Skeletal muscle tissue (tissue), 3 donors: ENCODE measurements at regions not wholly inside any gene's neighbourhood (a gene's known extent, or its start where the extent isn't known, plus 50 kb on each side); places are given as distances from the start of the nearest gene placed in this dataset.
"Not testable (repeated sequence)": the region's sequence is repeated elsewhere in the genome, so short reads cannot be mapped to it uniquely, and the experiment has no call there.

Source experiments
- H3K27ac ChIP-seq: one replicate; pipeline ENCODE4 v1.7.0; 2013; ENCODE audit warnings: mild to moderate bottlenecking, low read depth, low read length, inconsistent platforms
- H3K27me3 ChIP-seq, 3 donors: one replicate each; pipeline ENCODE4 v1.7.0; 2013; ENCODE audit warnings: low read length in 3 of 3; ENCODE audit not compliant: control insufficient read depth in 3 of 3, insufficient read depth in 3 of 3
- H3K36me3 ChIP-seq, 3 donors: one replicate each; pipeline ENCODE4 v1.7.0; 2013; ENCODE audit warnings: low read length in 3 of 3; ENCODE audit not compliant: control insufficient read depth in 3 of 3, insufficient read depth in 3 of 3
- H3K4me1 ChIP-seq, 3 donors: one replicate each; pipeline ENCODE4 v1.7.0; 2013; ENCODE audit warnings: low read length in 3 of 3, mild to moderate bottlenecking in 3 of 3; ENCODE audit not compliant: control insufficient read depth in 3 of 3, insufficient read depth in 3 of 3
- H3K4me3 ChIP-seq, 3 donors: one replicate each; pipeline ENCODE4 v1.7.0; 2013; ENCODE audit warnings: low read length in 3 of 3
- H3K9ac ChIP-seq, 3 donors: one replicate each; pipeline ENCODE4 v1.7.0; 2013; ENCODE audit warnings: low read length in 3 of 3, mild to moderate bottlenecking in 3 of 3, moderate library complexity in 2 of 3, low read depth in 1 of 3
- H3K9me3 ChIP-seq, 3 donors: one replicate each; pipeline ENCODE4 v1.7.0; 2013; ENCODE audit warnings: low read length in 3 of 3; ENCODE audit not compliant: control insufficient read depth in 3 of 3
- donor health status: Osteomylitis.

DNA sequence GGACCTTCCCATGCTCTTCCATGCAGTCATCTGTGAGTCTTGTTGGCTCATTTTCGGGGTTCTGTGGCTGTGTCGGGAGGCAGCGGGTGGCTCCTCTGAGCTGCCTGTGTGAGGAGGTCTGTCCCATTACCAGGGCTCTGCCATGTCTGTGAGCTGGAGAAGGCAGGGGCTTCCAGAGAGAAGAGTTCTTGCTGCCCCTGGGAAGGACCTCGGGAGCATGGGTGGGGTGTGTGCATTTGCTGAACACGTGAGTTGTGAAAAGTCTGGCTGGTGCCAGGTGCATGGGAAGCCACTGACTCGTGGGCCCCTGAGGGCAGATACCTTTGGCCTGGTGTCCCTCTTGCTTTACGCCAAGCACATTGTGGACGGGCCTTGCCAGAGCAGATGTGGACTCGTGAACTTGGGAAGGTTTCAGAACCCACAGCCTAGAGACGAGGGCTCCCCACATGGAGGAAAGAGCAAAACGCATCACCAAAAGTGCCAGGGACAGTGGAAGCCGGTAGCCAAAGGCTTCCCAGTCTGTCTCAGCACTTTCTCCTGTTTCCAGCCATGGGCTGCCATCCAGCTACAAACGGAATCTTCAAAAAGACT is 1324.5 kb downstream of the BRD1 start:
- Histone ChIP-seq H3K27ac (no peak overlapping the region), H3K36me3 (no peaks in the 10 kb centered on the region), H3K4me1 (no peaks in the 10 kb centered on the region), H3K4me3 (no peak overlapping the region), H3K9me3 (no peaks in the 10 kb centered on the region), H3K9ac (no peak overlapping the region), H3K27me3 (peaks cover 7 to 34% (median 33%) of the 10 kb centered on the region in 3 donors)

DNA sequence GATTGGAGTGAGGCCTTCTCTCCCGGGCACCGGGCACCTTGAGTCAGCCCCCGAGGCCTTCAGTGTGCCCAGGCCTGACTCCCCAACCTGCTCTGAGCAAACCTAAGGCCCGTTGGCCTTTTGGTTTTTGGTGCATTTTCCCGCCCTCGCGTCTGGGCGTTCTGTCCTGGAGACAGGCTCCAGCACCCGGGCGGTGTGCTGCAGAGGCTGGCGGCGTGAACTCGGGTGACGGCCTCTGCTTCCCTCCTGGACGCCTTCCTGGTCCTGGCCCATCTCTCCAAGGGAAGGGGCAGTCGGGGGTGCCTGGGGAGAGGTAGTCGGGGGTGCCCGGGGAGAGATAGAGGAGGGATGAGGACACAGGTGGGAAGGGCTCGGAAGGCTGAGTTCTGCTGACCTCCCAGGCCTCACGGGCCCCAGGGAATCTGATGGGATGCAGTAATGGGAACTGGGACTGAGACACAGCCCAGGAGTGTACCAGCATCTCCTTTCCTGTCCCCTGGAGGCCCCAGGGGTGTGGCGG is 1326.4 kb downstream of the BRD1 start:
- Histone ChIP-seq H3K9me3 (no peaks in the 10 kb centered on the region), H3K27ac (no peak overlapping the region), H3K36me3 (no peaks in the 10 kb centered on the region), H3K4me3 (no peak overlapping the region), H3K9ac (no peak overlapping the region), H3K4me1 (no peaks in the 10 kb centered on the region), H3K27me3 (peaks cover 7 to 39% (median 32%) of the 10 kb centered on the region in 3 donors)

DNA sequence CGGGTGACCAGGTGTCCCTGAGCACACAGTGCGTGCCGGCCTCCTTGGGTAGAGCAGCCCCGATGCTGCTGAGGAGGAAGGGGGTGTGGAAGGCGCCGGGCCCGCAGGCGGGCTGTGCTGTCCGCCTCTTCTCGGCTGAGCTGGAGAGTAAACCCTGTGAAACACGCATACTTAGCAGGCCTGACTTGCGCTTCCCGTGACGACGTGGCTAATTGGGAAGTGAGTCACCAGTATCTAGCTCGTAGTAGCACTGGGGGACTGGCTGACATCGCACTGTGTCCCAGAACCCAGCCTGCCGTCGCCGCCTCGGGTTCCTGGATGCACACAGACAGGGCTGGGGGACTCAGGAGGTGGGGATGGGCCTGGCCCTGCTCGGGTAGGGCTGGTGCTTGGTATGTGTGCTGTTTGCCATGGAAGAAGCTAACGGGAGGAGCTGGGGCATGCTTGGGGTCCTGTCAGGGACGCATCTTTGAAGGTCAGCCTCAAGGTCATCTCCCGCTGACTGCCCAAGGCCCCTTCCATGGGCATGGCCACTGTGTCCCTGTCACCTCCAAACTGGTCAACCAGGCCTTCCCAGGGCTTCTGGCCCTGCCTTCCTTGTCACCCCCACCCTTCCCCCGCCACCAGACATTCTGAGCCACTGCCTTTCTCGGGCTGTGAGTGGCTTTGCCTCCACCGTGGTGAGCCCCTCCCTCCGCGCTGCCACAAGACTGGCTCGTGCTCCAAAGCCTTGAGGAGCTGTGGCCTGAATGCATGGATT is 1327.0 kb downstream of the BRD1 start:
- no peak overlapping the region for H3K4me3 ChIP-seq
- H3K9me3 ChIP-seq: no peaks in the 10 kb centered on the region
- H3K36me3 ChIP-seq: no peaks in the 10 kb centered on the region
- H3K9ac ChIP-seq: no peak overlapping the region
- H3K27me3 ChIP-seq: peaks cover 7 to 44% (median 35%) of the 10 kb centered on the region in 3 donors
- no peaks in the 10 kb centered on the region for H3K4me1 ChIP-seq
- no peak overlapping the region for H3K27ac ChIP-seq

DNA sequence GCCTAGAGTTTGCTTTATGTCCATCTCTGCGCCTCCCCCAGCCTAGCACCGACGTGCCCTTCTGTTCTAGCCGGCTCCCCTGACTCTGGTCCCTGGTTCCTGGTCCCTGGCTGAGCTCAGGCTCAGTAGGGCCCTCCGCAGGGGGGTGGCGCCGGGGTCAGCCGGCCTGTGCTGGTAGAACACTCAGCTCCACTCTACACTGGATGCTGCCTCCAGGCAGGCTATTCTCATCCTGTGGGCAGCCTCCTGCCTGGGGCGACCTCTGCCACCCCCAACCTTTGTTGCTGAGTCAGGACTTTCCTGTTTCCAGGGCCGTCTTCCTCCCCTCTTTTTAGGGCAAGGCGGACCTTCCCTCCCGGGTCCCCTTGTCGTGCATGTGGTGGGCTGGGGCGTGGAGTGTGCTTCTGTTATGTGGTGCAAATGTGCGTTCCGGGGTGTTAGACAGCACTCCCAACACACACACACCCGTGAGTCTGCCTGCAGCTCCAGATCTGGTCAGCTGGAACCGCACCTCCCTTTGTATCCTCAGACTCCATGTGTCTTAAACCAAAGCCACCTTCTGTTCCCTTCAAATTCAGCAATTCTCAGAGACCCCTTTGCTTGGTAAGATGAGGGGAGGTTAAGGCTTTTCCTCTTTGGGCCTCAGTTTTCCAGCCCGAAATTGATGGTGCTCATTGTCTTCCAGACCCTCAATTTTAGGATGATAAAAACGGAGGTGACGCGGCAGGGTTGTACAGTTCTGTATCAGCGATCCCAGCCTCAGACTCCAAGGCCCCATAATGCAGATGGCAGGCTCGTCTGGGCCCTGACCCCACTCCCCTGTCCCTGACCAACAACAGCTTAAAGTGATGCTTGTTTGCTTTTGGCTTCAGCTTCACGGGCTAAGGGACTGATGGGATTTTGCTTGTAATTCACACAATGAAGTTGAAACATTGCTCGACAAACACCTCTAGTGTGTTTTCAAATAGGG is 1327.9 kb downstream of the BRD1 start:
- peaks cover 7 to 41% (median 38%) of the 10 kb centered on the region in 3 donors for H3K27me3 ChIP-seq
- no peak overlapping the region for H3K27ac ChIP-seq
- no peak overlapping the region for H3K9ac ChIP-seq
- H3K4me1 ChIP-seq: no peaks in the 10 kb centered on the region
- no peaks in the 10 kb centered on the region for H3K9me3 ChIP-seq
- no peak overlapping the region for H3K4me3 ChIP-seq
- no peaks in the 10 kb centered on the region for H3K36me3 ChIP-seq

DNA sequence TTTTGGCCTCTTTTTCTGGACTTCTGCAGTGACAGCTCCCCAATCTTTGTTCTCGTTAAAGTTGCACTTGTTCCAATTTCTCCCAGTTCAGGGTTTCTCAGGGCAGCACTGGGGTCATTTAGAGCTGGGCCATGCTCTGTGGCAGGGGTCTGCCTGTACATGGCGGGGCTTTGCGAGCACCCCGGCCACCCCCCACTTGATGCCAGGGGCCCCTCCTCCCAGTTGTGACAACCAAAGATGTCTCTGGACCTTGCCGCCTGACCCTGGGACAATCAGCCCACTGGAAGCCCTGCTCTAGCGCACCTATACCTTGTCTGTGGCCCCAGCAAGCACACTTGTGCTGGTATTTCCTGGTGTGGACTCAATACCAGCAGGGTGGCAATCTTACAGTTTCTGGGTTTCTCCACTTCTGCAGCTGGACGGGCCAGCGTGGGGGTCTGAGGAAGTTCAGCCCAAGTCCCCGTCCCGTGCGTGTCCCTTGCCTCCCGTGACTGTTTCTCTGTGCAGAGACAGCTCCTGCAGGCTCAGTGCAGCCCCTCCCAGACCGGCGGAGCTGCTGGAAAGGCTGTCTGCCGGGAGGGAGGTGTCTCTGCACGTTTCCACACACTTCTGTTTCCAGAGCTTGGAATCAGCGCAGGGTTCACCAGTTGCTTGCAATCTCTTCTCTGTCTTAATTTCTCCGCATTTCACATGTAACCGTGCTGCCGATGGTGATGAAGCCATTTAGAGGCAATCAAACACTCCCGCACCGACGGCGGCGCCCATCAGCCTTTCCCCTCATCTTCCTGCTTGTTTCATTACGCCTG is 1328.9 kb downstream of the BRD1 start:
- Histone ChIP-seq H3K9me3 (no peaks in the 10 kb centered on the region), H3K27ac (no peak overlapping the region), H3K27me3 (peaks cover 7 to 40% (median 35%) of the 10 kb centered on the region in 3 donors), H3K4me3 (no peak overlapping the region), H3K9ac (no peak overlapping the region), H3K36me3 (no peaks in the 10 kb centered on the region), H3K4me1 (no peaks in the 10 kb centered on the region)

DNA sequence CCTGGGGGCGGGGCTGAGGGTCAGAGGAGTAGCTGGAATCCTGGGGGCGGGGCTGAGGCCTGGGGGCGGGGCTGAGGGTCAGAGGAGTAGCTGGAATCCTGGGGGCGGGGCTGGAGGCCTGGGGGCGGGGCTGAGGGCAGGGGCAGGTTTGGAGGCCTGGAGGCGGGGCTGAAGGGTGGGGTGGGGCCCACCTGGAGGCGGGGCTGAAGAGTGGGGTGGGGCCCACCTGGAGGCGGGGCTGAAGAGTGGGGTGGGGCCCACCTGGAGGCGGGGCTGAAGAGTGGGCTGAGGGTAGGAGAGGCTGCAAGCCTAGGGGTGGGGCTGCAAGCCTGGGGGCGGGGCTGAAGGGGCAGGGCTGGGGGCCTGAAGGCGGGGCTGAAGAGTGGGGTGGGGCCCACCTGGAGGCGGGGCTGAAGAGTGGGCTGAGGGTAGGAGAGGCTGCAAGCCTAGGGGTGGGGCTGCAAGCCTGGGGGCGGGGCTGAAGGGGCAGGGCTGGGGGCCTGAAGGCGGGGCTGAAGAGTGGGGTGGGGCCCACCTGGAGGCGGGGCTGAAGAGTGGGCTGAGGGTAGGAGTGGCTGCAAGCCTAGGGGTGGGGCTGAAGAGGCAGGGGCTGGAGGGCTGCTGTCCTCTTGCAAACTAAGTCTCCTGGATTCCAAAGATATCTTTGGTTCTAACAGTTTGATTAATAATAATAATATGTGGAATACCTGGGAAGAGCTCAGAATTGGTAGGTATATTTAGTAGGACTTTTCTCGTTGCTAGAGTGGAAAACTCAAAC is 1329.7 kb downstream of the BRD1 start:
- not testable (repeated sequence) for H3K36me3 ChIP-seq, H3K9me3 ChIP-seq, H3K4me1 ChIP-seq, H3K9ac ChIP-seq, H3K4me3 ChIP-seq, H3K27ac ChIP-seq
- peaks cover 8 to 38% (median 34%) of the 10 kb centered on the region in 3 donors for H3K27me3 ChIP-seq

DNA sequence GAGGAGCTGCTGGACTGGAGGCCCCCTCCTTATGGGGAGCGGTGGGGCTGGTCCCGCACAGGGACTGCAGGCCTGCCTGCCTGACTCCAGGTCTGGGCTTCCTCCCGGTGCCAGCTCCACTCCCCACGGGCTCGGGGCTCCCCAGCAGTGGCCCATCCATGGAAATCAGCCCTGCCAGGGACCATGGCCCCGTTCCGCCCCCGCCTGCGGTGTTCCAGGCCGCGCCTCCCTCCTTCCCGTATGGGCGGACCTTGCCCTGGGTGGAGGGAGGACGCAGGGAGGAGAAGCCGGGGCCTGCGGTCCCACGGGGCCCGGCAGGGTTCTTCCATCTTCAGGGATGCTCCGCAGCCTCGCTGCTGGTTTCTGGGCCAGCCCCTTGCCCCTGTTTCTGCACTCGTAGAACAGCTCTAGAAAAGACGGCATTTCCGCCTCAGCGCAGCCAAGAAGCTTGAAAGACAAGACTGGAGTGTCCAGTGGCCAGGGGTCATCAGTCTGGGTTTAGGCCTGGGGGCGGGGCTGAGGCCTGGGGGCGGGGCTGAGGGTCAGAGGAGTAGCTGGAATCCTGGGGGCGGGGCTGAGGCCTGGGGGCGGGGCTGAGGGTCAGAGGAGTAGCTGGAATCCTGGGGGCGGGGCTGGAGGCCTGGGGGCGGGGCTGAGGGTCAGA is 1330.6 kb downstream of the BRD1 start:
- Histone ChIP-seq H3K9ac (no peak overlapping the region), H3K9me3 (no peaks in the 10 kb centered on the region), H3K4me1 (no peaks in the 10 kb centered on the region), H3K36me3 (no peaks in the 10 kb centered on the region), H3K27me3 (peaks cover 13 to 42% (median 38%) of the 10 kb centered on the region in 3 donors), H3K4me3 (no peak overlapping the region), H3K27ac (no peak overlapping the region)

DNA sequence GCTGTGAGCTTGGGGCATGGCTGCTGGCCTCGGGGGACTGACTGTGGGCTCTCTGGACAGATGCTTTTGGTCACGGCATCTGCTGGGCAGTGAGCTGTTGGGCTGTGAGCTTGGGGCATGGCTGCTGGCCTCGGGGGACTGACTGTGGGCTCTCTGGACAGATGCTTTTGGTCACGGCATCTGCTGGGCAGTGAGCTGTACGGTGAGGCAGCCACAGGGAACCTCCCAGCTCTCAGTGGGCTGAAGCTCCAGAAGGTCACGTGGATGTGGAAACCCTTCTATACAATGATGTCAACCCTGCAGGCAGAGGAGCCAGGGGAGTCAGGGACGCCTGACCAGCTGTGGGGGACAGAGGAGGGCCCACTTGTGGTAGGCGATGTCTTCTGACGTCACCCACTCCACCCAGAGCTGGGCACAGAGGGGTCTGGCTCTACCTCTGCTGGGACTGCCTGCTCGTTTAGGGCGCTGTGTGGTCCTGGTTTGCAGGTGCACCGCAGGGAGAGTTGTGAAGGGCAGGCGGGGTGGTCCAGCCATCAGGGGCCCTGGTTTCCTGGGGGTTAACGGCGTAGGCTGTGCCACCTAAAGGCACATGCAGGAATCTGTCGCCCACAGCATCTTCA is 1331.3 kb downstream of the BRD1 start:
- peaks cover 18 to 43% (median 42%) of the 10 kb centered on the region in 3 donors for H3K27me3 ChIP-seq
- no peak overlapping the region for H3K4me3 ChIP-seq

More for the DNA sequence above, 1331.3 kb downstream of the BRD1 start:
- no peak overlapping the region for H3K9ac ChIP-seq
- no peaks in the 10 kb centered on the region for H3K36me3 ChIP-seq
- H3K27ac ChIP-seq: no peak overlapping the region
- H3K9me3 ChIP-seq: no peaks in the 10 kb centered on the region
- H3K4me1 ChIP-seq: no peaks in the 10 kb centered on the region
